ENCODE measurements at regions not wholly inside any gene's neighbourhood (a gene's known extent, or its start where the extent isn't known, plus 50 kb on each side); places are given as distances from the start of the nearest gene placed in this dataset.

DNA sequence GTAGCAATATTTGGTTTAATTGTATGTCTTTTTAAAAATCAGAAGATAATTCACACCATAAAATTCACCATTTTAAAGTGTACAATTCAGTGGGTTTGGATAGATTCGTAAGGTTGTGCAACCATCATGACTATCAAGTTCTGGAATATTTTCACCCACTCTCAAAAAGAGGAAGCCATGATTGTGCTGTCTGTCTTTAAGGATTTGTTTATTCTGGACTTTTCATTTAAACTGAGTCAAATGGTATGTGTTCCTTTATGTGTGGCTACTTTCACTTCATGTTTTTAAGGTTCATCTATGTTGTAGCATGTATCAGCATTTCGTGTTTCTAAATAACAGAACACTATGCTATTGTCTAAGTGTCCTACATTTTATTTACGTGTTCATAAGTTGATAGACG is 68.1 kb upstream of the CPHXL start:
- TF ChIP-seq CTCF (IDR thresholded peaks at IDR 0.05; ENCODE audit: insufficient read depth, low read length, missing control alignments): no peak
- H3K4me3 ChIP-seq (ENCODE audit: low read depth, low read length): no peak overlapping the region
- no peak for DNase-seq (ENCODE audit: low read depth, low spot score)
- CTCF ChIA-PET: interaction anchor here (1.0 kb wide), 1 partner anchor 1378 kb away, joined by 3 read pairs; no protein-coding TSS in a partner anchor
- POLR2A ChIA-PET: no interaction called here

DNA sequence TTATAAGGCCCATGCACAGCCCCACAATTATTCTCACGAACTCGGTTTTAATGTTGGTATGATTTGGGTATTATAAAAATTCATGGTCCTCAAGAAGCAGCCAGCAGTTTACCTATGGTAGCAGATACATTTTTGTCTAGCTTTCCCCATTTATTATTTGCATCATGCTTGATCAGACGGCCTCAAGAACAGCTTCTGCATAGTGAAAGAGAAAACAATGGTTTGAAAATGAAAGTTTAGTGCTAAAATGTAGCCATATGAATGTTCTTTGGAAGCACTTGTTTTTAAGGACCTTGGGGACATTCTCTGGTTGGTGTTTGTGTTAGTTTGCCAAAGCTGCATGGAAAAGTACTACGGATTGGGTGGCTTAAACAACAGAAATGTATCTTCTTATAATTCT is 72.4 kb upstream of the CPHXL start:
- H3K4me3 ChIP-seq (ENCODE audit: low read depth, low read length): no peak overlapping the region
- ChIA-PET CTCF (interaction anchor here (1.2 to 6.3 kb wide), 2 partner anchors 12 to 1372 kb away, joined by 3 to 42 read pairs; no protein-coding TSS in a partner anchor), POLR2A (no interaction called here)
- DNase-seq (ENCODE audit: low read depth, low spot score): no peak
- no peak for TF ChIP-seq CTCF (IDR thresholded peaks at IDR 0.05; ENCODE audit: insufficient read depth, low read length, missing control alignments)

GRCh38 chr16:75801307-75801706 is 75.0 kb upstream of the CPHXL start:
- no peak for DNase-seq (ENCODE audit: low read depth, low spot score)
- H3K4me3 ChIP-seq (ENCODE audit: low read depth, low read length): no peak overlapping the region
- no peak for TF ChIP-seq CTCF (IDR thresholded peaks at IDR 0.05; ENCODE audit: insufficient read depth, low read length, missing control alignments)
- POLR2A ChIA-PET: no interaction called here
- CTCF ChIA-PET: interaction anchor here (0.7 to 6.3 kb wide), 5 partner anchors 9 to 1370 kb away, joined by 3 to 42 read pairs (median 3); no protein-coding TSS in a partner anchor

DNA sequence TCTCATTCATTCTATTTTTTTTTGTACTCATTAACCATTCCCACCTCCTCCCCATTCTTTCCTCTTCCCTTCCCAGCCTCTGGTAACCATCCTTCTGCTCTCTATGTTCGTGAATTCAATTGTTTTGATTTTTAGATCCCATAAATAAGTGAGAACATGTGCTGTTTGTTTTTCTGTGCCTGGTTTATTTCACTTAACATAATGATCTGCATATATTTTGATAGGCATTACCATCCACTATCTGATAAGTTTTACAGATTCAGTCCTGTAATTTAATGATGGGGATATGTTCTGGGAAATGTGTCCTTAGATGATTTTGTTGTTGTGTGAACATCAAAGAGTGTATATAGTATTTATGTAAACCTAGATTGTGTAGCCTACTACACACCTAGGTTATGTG is 77.5 kb upstream of the CPHXL start:
- CTCF ChIA-PET: interaction anchor here (1.4 kb wide), 1 partner anchor 1367 kb away, joined by 3 read pairs; no protein-coding TSS in a partner anchor
- DNase-seq (ENCODE audit: low read depth, low spot score): no peak
- H3K4me3 ChIP-seq (ENCODE audit: low read depth, low read length): no peak overlapping the region
- TF ChIP-seq CTCF (IDR thresholded peaks at IDR 0.05; ENCODE audit: insufficient read depth, low read length, missing control alignments): no peak
- POLR2A ChIA-PET: no interaction called here

DNA sequence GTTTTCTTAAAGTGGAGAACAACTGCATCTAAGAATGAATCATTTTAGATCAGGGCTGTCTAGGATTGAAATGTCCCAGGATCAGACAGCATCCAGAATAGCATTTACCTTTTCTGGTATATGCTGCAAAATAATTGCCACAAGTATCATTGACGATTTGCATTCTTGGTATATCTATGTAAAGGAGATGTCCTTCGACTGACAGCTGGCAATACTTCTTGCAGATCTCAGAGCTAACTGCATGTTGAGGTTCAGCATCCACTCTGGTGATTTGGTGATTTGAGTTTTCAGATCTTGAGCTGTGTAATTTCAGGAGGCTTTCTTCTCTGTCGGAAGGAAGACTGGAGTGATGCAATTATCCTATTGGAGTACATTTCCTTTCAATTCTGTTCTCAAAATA is 78.1 kb upstream of the CPHXL start:
- H3K4me3 ChIP-seq (ENCODE audit: low read depth, low read length): no peak overlapping the region
- DNase-seq (ENCODE audit: low read depth, low spot score): no peak
- CTCF ChIA-PET: interaction anchor here (1.4 kb wide), 1 partner anchor 1366 kb away, joined by 3 read pairs; no protein-coding TSS in a partner anchor

GRCh38 chr16:75805946-75806345 is 79.7 kb upstream of the CPHXL start:
- ChIA-PET CTCF (no interaction called here), POLR2A (no interaction called here)
- DNase-seq (ENCODE audit: low read depth, low spot score): no peak
- no peak overlapping the region for H3K4me3 ChIP-seq (ENCODE audit: low read depth, low read length)
- TF ChIP-seq CTCF (IDR thresholded peaks at IDR 0.05; ENCODE audit: insufficient read depth, low read length, missing control alignments): no peak

More for the DNA sequence above, 78.1 kb upstream of the CPHXL start:
- POLR2A ChIA-PET: no interaction called here
- no peak for TF ChIP-seq CTCF (IDR thresholded peaks at IDR 0.05; ENCODE audit: insufficient read depth, low read length, missing control alignments)

Measured in AG04449 (cell line).